ENCODE measurements at regions not wholly inside any gene's neighbourhood (a gene's known extent, or its start where the extent isn't known, plus 50 kb on each side); places are given as distances from the start of the nearest gene placed in this dataset.

DNA sequence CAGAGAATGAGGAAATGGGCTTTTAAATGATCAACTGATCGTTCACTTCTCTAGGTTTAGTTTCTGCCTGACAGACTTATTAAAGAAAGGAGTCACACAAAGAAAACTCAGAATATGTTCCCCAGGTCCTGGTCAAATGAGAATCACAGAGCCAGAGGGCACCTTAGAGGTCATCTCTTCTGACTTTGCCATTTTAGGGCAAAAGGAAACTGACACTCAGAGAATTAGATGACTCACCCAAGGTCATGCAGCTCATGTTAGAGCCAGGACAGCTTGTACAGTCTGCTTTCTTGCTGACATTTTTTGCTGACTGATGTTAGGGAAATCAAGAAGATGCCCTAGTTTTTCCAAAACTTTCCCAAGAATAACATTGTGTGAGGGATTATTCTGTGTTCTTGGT lies 312.7 kb upstream of the SP8 start:
- TF ChIP-seq, protein P1, sequence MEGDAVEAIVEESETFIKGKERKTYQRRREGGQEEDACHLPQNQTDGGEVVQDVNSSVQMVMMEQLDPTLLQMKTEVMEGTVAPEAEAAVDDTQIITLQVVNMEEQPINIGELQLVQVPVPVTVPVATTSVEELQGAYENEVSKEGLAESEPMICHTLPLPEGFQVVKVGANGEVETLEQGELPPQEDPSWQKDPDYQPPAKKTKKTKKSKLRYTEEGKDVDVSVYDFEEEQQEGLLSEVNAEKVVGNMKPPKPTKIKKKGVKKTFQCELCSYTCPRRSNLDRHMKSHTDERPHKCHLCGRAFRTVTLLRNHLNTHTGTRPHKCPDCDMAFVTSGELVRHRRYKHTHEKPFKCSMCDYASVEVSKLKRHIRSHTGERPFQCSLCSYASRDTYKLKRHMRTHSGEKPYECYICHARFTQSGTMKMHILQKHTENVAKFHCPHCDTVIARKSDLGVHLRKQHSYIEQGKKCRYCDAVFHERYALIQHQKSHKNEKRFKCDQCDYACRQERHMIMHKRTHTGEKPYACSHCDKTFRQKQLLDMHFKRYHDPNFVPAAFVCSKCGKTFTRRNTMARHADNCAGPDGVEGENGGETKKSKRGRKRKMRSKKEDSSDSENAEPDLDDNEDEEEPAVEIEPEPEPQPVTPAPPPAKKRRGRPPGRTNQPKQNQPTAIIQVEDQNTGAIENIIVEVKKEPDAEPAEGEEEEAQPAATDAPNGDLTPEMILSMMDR (IDR thresholded peaks at IDR 0.05), result no peak
- DNase-seq (ENCODE audit: low spot score) (no peak), ATAC-seq (ENCODE audit: low FRiP score) (no peak)

DNA sequence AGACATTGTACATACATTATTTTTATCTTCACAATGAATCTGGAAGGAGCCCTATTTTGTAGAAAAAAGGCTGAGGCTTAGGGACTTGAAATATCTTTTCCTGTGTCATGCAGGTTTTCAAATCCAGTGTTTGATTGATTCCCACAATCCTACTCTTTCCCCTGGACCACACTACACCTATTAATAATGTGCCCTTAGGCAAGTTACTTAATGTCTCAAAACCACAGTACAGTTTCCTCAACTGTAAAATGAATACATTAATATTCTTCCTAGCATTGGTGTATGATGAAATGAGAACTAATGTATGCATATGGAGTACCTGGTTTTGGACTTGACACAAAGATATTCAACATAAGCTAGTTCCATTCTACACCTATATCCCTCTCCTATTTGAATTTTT lies 313.3 kb upstream of the SP8 start:
- TF ChIP-seq, protein P1 (IDR thresholded peaks at IDR 0.05), result no peak
- no peak for ATAC-seq (ENCODE audit: low FRiP score)
- DNase-seq (ENCODE audit: low spot score), result no peak

DNA sequence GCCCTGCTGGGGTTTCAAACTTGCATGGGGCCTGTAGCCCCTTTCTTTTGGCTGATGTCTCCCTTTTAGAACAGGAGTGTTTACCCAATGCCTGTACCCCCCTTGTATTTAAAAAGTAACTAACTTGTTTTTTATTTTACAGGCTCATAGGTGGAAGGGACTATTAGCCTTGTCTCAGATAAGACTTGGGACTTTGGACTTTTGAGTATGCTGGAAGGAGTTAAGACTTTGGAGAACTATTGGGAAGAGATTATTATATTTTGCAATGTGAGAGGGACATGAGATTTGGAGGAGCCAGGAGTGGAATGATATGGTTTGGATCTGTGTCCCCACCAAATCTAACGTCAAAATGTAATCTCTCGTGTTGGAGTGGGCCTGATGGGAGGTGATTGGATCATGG lies 314.9 kb upstream of the SP8 start:
- TF ChIP-seq, protein P1 (IDR thresholded peaks at IDR 0.05), result no peak
- DNase-seq (ENCODE audit: low spot score), result no peak
- ATAC-seq (ENCODE audit: low FRiP score), result no peak

- ATAC-seq (ENCODE audit: low FRiP score) (no peak), DNase-seq (ENCODE audit: low spot score) (no peak)
Measured at GRCh38 chr7:21103426-21104123, 316.9 kb upstream of the SP8 start.

DNA sequence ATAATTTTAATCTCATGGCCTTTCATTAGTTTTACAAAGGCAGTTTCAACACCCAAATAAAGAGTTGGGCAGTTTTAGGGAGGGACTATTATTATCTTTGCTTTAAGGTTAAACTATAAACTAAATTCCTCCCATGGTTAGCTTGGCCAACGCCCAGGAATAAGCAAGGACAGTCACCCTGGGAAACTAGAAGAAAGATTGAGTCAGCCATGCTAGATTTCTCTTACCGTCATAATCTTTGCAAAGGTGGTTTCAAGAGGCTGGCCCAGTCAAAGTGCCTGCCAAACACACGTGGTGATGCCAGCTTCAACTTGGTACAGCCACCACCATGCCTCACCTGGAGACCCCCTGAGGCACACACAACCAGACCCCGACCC lies 317.4 kb upstream of the SP8 start:
- no peak for ATAC-seq (ENCODE audit: low FRiP score)
- DNase-seq (ENCODE audit: low spot score), result no peak
- TF ChIP-seq, protein P1 (IDR thresholded peaks at IDR 0.05), result no peak

More at GRCh38 chr7:21103426-21104123, 316.9 kb upstream of the SP8 start:
- TF ChIP-seq, protein P1 (IDR thresholded peaks at IDR 0.05), result no peak

DNA sequence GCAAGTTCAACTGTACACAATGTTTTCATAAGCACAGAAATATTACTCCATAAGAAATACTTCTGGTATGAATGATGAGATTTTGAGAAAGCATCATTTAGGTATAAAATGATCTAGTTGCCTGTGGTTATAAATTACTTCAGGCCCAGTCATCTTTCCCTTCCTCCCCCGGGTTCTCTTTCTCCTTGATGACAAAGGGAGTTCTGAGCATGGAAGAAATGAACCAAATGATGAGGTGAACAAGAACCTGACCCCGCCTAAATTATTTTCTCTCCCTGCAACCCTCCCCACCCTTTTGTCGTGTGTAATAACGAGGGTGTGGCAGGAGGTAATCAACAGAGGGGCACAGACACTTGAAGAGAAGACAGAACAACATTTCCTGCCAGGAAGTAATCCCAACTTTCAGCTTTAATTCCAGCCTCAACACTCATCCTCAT lies 319.6 kb upstream of the SP8 start:
- TF ChIP-seq, protein P1 (IDR thresholded peaks at IDR 0.05), result no peak
- ATAC-seq (ENCODE audit: low FRiP score) (no peak), DNase-seq (ENCODE audit: low spot score) (no peak)

- ATAC-seq (ENCODE audit: low FRiP score), result no peak
- no peak for DNase-seq (ENCODE audit: low spot score)
- TF ChIP-seq, protein P1 (IDR thresholded peaks at IDR 0.05), result no peak
Measured at GRCh38 chr7:21107101-21107500, 320.4 kb upstream of the SP8 start.
